Body of pancreas (tissue), 4 donors: ENCODE measurements at regions not wholly inside any gene's neighbourhood (a gene's known extent, or its start where the extent isn't known, plus 50 kb on each side); places are given as distances from the start of the nearest gene placed in this dataset.

Experiments
- ATAC-seq: fragments of 150-250 bp; one replicate; pipeline ENCODE4 v1.9.1; 2016
- DNase-seq, 4 donors: peaks; one replicate each; pipeline ENCODE4 v3.0.0-alpha.2; 2019
- H3K27ac ChIP-seq, 4 donors: fragments of 200-600 bp; sonication (generic); 1 replicate in 3 of 4; 2 replicates in 1 of 4; pipeline versions ENCODE4 v1.5.1 to v1.6.1; 2016 to 2019; ENCODE audit warnings: mild to moderate bottlenecking in 1 of 4, mixed read lengths in 1 of 4, moderate library complexity in 1 of 4
- H3K27me3 ChIP-seq, 2 donors: fragments of 200-600 bp; sonication (generic); one replicate each; pipeline ENCODE4 v1.6.0; 2016; ENCODE audit warnings: mild to moderate bottlenecking in 1 of 2
- H3K36me3 ChIP-seq, 2 donors: fragments of 200-600 bp; sonication (generic); replicated peaks in 1 of 2; 2 replicates each; pipeline ENCODE4 v1.5.1; 2016; ENCODE audit warnings: low read depth in 2 of 2; ENCODE audit not compliant: insufficient read depth in 1 of 2
- H3K4me1 ChIP-seq: fragments of 200-600 bp; sonication (generic); one replicate; pipeline ENCODE4 v1.6.0; 2016
- H3K4me3 ChIP-seq, 2 donors: fragments of 200-600 bp; sonication (generic); 1 replicate in 1 of 2; 2 replicates in 1 of 2; pipeline ENCODE4 v1.5.1; 2016 to 2019
- H3K9me3 ChIP-seq, 3 donors: fragments of 200-600 bp; sonication (generic); 1 replicate in 2 of 3; 2 replicates in 1 of 3; pipeline ENCODE4 v1.5.1; 2016
- CTCF ChIP-seq, 7 experiments: fragments of 450-650 bp in 4 of 7; fragments of 200-600 bp in 3 of 7; sonication (generic) in 3 of 7; IDR thresholded peaks; one replicate each; pipeline ENCODE4 v1.5.1; 2016 to 2019; ENCODE audit warnings: antibody characterized with exemption in 7 of 7
- POLR2A ChIP-seq, 3 donors: fragments of 450-650 bp; IDR thresholded peaks; one replicate each; pipeline ENCODE4 v1.6.1; 2016; ENCODE audit warnings: antibody characterized with exemption in 3 of 3, mild to moderate bottlenecking in 2 of 3
- WGBS, 2 donors: methylation state at CpG; one replicate each; pipeline ENCODE4 v1.1.5; 2017; 5-methylcytosine and 5-hydroxymethylcytosine counted together
- intact Hi-C: fragments of 100-400 bp; cut with DNase I; formaldehyde crosslinking; loops from one replicate; pipeline ENCODE4 v1.15.1; 2023

DNA sequence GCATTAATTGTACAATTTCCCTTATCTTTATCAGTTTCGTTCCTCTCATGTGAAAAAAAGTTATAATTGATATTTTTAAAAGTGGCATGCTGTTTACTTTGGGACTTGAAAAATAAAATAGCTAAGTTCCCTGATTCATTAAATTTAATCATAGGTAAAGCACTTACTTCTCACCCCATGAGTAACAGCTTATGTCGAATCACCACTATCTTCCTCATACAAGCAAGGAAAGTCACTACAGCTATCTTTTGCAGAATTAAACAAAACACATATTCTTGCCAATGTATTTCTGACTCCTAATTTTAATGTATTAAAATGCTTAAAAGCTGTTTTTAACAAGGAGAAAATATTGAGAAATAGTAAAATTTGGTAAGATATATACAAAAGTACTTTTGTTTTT, 832.4 kb upstream of the PCDH10 start:
- intact Hi-C loops = no loop called here
- Histone ChIP-seq H3K4me1 (no peaks in the 10 kb centered on the region), H3K4me3 (no peak overlapping the region), H3K36me3 (no peaks in the 10 kb centered on the region), H3K27me3 (no peaks in the 10 kb centered on the region), H3K27ac (no peak overlapping the region), H3K9me3 (no peaks in the 10 kb centered on the region)
- DNase-seq (no peak), ATAC-seq (no peak)
- no peak for TF ChIP-seq CTCF (IDR thresholded peaks at IDR 0.05)
- TF ChIP-seq POLR2A (IDR thresholded peaks at IDR 0.05) = no peak
- WGBS, 2 donors = 63 to 66% methylated on average over 2 of the region's 2 CpGs

DNA sequence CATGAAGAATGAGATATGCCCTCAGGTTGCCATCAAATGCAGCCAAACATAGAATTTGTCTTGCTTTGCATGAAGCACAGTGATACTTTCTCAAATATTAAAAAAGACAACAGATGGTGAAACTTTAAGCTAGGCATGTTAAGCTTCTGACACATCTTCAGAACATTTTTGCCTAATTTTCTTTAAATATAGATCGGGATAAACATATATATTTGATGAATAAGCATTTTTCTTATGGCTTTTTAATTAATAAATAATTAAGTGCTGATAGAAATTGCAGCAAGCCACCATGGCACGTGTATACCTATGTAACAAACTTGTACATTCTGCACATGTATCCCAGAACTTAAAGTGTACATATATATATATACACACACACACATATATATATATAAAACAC, 831.2 kb upstream of the PCDH10 start:
- TF ChIP-seq CTCF (IDR thresholded peaks at IDR 0.05) = no peak
- TF ChIP-seq POLR2A (IDR thresholded peaks at IDR 0.05) = no peak
- 56 to 66% methylated on average over 2 of the region's 2 CpGs for WGBS, 2 donors
- intact Hi-C loops = no loop called here
- Histone ChIP-seq H3K36me3 (no peaks in the 10 kb centered on the region), H3K4me3 (no peak overlapping the region), H3K27me3 (no peaks in the 10 kb centered on the region), H3K9me3 (no peaks in the 10 kb centered on the region), H3K4me1 (no peaks in the 10 kb centered on the region), H3K27ac (no peak overlapping the region)
- ATAC-seq (no peak), DNase-seq (no peak)

- TF ChIP-seq CTCF (IDR thresholded peaks at IDR 0.05) (no peak), POLR2A (IDR thresholded peaks at IDR 0.05) (no peak)
- Histone ChIP-seq H3K27me3 (no peaks in the 10 kb centered on the region), H3K9me3 (no peaks in the 10 kb centered on the region), H3K4me1 (no peaks in the 10 kb centered on the region), H3K4me3 (no peak overlapping the region), H3K36me3 (no peaks in the 10 kb centered on the region), H3K27ac (no peak overlapping the region)
- DNase-seq = no peak
- intact Hi-C loops = no loop called here
- 39 to 91% methylated on average over 1 of the region's 1 CpG for WGBS, 2 donors
- no peak for ATAC-seq
These were observed 820.3 kb upstream of the PCDH10 start for GRCh38 chr4:132328761-132329160.

DNA sequence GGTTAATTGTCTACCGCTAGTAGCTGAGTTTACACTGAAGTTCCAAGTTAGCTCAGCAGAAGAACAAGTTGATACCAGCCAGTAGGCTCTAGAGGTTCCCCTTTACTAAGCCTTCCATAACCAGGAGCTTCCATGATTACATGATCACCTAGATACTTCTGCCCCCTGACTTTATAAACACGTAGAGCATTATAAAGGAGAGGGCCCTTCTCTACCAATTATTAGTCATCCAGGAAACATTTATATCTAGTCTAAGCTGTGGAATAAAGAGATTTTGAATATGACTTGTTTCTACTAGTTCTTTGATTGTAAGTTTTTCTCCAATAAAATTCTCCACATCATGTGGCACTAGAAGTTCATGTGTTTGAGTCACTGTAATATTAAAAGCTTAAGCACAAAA, 818.1 kb upstream of the PCDH10 start:
- no peak overlapping the region for H3K4me3 ChIP-seq
- H3K9me3 ChIP-seq = no peaks in the 10 kb centered on the region
- H3K27ac ChIP-seq = no peak overlapping the region
- no peak for TF ChIP-seq CTCF (IDR thresholded peaks at IDR 0.05)
- TF ChIP-seq POLR2A (IDR thresholded peaks at IDR 0.05) = no peak
- no peaks in the 10 kb centered on the region for H3K27me3 ChIP-seq
- DNase-seq = no peak
- no peak for ATAC-seq
- intact Hi-C loops = no loop called here
- no peaks in the 10 kb centered on the region for H3K36me3 ChIP-seq
- no peaks in the 10 kb centered on the region for H3K4me1 ChIP-seq
- 76 to 78% methylated on average over 2 of the region's 2 CpGs for WGBS, 2 donors

GRCh38 chr4:132332932-132333723, 816.0 kb upstream of the PCDH10 start:
- TF ChIP-seq POLR2A (IDR thresholded peaks at IDR 0.05) (no peak), CTCF (IDR thresholded peaks at IDR 0.05) (peak in 1 of 7 experiments; percentile 6)
- H3K27ac ChIP-seq = no peak overlapping the region
- ATAC-seq (no peak), DNase-seq (no peak)
- H3K36me3 ChIP-seq = no peaks in the 10 kb centered on the region
- intact Hi-C loops = no loop called here
- H3K4me3 ChIP-seq = no peak overlapping the region
- no peaks in the 10 kb centered on the region for H3K9me3 ChIP-seq
- H3K27me3 ChIP-seq = no peaks in the 10 kb centered on the region
- H3K4me1 ChIP-seq = no peaks in the 10 kb centered on the region
- WGBS, 2 donors = 60 to 82% methylated on average over 1 of the region's 1 CpG
